HFF-Myc (cell line): ENCODE measurements at regions not wholly inside any gene's neighbourhood (a gene's known extent, or its start where the extent isn't known, plus 50 kb on each side); places are given as distances from the start of the nearest gene placed in this dataset.
"Not testable (repeated sequence)": the region's sequence is repeated elsewhere in the genome, so short reads cannot be mapped to it uniquely, and the experiment has no call there.

Experiments
- DNase-seq: peaks from one replicate; pipeline ENCODE4 v3.0.0-alpha.2; 2011; ENCODE audit warnings: low read depth; ENCODE audit errors: extremely low read depth
- H3K4me3 ChIP-seq: replicated peaks from 2 replicates; pipeline ENCODE4 v1.5.1; 2011; ENCODE audit warnings: low read depth, mild to moderate bottlenecking, control low read depth, low read length
- CTCF ChIP-seq: IDR thresholded peaks from 2 replicates; pipeline ENCODE4 v1.5.1; 2012; ENCODE audit warnings: mild to moderate bottlenecking, low read depth, low read length, control low read depth; ENCODE audit errors: missing control alignments

- TF ChIP-seq CTCF: no peak
- no peak for DNase-seq
Measured at GRCh38 chr5:90267646-90268045, 141.9 kb downstream of the CETN3 start.

GRCh38 chr5:90265545-90265857 is 144.1 kb downstream of the CETN3 start:
- DNase-seq: no peak
- H3K4me3 ChIP-seq: no peak overlapping the region

More at GRCh38 chr5:90267646-90268045, 141.9 kb downstream of the CETN3 start:
- no peak overlapping the region for H3K4me3 ChIP-seq

DNA sequence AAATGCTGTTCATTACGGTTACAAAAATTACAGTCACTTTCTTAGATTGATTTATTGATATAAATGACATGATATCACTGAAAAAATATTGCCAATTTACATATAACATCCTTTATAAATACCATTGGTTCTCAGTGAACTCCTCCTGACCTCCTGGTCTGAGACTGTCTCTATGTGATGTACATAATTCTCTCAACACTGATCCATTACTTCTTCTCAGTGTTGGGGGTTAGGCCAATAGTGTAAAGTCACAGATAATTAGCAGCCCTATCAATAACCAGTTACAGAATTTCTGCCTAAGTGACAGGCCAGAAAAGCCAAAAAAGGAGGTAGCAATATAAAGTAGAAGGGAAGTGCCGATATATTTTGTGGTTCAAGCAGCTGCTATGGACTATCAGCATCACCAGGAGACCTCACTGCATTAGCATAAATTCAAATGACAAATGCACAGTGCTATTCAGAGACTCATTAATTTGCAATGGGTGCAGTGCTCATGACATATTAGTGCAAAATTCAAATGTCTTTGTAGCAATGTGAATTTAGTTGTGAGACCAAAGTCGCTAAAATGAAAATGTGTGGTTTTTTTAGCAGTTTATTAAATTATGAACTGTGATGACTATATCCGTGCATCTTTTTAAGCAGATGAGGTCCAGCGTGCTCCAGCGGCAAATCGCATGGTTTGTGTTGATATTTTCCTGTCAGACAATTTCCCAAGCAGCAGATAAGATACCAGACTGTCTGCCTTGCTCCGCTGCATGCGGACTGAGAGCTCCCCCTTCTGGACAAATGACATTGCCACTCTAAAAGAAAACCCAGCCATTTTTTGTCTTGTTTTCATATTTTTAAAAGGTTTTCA is 144.6 kb downstream of the CETN3 start:
- peak; percentile 90 for TF ChIP-seq CTCF
- H3K4me3 ChIP-seq: no peak overlapping the region
- peak; percentile 24 for DNase-seq

More at GRCh38 chr5:90265545-90265857, 144.1 kb downstream of the CETN3 start:
- TF ChIP-seq CTCF: no peak

DNA sequence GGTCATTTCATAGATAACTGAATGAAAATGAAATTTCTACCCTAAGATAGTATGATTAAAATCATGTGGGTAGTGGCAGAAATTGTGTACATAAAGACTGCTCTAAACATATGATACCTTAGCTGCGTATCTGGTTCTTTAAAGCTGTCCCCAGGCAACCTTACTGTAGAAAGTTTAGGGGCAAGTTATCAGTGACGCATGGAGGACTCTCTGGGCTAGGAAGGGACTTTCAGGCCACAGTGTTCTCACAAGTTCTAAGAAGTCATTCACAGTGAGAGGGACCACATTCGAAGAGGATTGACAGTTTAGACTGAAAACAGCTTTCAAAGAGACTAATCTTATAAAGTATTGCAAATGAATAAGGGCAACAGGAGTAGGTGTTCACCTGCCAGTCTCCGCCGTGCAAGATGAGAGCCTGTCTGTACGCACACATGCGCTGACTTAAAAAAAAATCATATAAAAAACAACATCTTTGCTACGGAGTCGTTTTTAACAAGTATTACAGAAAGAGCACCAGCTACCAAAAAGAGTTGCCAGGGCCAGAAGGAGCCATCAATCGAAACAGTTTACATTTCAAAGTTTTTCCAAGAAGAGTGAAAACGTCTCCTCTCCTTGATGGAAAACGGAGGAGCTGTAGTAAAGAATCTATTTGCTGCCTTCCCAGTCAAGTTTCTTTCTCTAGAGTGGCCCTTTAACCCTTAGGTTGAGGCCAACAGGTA is 146.3 kb downstream of the CETN3 start:
- TF ChIP-seq CTCF: no peak
- DNase-seq: no peak

DNA sequence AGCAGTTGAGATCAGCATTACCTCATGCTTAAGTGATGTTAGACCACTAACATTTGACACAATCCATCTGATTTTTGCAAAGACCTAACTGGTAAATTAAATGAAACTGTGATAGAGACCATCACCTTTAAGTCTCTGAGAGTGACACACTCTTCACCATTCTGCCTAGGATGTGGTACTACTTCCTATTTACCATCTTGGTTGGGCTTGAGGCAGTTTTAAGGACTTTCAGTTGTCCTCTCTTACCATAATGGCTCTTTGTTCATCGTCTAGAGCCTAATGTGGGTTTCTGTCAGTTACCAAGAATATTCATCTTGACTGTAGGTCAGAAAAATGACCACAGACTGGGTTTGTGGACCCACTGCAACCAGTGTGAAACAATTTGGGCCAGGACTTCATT is 158.1 kb downstream of the CETN3 start:
- H3K4me3 ChIP-seq: no peak overlapping the region
- DNase-seq: no peak
- no peak for TF ChIP-seq CTCF

More for the DNA sequence above, 146.3 kb downstream of the CETN3 start:
- no peak overlapping the region for H3K4me3 ChIP-seq

GRCh38 chr5:90248640-90249039 is 160.9 kb downstream of the CETN3 start:
- DNase-seq: no peak
- TF ChIP-seq CTCF: no peak
- no peak overlapping the region for H3K4me3 ChIP-seq

DNA sequence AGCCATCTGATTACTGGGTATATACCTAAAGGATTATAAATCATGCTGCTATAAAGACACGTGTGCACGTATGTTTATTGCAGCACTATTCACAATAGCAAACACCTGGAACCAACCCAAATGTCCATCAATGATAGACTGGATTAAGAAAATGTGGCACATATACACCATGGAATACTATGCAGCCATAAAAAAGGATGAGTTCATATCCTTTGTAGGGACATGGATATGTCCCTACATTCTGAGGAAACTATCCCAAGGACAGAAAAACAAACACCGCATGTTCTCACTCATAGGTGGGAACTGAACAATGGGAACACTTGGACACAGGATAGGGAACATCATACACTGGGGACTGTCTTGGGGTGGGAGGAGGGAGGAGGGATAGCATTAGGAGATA is 165.7 kb downstream of the CETN3 start:
- H3K4me3 ChIP-seq, DNase-seq: not testable (repeated sequence)
